Endothelial cell of hepatic sinusoid (primary cell): ENCODE measurements at regions not wholly inside any gene's neighbourhood (a gene's known extent, or its start where the extent isn't known, plus 50 kb on each side); places are given as distances from the start of the nearest gene placed in this dataset.
"Not testable (repeated sequence)": the region's sequence is repeated elsewhere in the genome, so short reads cannot be mapped to it uniquely, and the experiment has no call there.

ENCODE experiments used
- in situ Hi-C: cut with HindIII; loops from 2 replicates; pipeline ENCODE4 v1.10.0; 2017; ENCODE audit warnings: low sequenced_read_pairs

DNA sequence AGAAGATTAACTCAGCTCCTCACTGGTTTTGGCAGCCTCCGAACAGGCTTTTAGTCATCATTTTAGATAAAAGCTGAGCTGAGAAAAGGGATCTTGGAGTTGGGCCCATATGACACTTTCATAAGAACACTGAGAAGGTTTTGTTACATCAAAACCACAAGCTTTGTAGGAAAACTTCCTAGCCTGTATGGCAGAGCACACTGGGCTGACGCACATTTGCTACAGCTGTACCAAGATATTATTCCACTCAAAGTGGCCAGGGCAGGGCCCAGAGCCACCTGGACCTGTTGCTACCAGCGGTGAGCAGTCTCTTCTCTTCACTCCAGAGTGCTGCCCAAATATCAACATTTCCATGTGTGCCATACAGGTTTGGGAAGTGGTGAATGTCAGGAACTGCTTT lies 160.5 kb upstream of the CCDC54 start:
- in situ Hi-C loops = loop anchor here (10.0 kb wide), 1 partner anchor 528 kb away; no protein-coding TSS in a partner anchor

DNA sequence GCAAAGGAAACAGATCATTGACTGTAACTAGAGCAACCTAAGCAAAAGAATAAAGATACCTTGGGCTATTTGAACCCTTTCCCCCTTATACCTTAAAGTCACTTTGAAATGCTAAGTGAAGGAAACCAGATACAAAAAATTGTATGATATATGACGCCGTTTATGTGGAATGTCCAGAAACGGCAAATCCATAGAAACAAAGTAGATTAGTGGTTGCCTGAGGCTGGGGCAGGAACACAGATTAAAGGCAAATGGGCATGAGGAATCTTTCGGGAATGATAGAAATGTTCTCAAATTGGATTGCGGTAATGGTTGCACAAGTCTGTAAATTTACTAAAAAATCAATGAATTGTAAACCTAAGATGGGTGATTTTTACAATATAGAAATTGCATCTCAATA lies 160.1 kb upstream of the CCDC54 start:
- in situ Hi-C loops = loop anchor here (10.0 kb wide), 1 partner anchor 528 kb away; no protein-coding TSS in a partner anchor

DNA sequence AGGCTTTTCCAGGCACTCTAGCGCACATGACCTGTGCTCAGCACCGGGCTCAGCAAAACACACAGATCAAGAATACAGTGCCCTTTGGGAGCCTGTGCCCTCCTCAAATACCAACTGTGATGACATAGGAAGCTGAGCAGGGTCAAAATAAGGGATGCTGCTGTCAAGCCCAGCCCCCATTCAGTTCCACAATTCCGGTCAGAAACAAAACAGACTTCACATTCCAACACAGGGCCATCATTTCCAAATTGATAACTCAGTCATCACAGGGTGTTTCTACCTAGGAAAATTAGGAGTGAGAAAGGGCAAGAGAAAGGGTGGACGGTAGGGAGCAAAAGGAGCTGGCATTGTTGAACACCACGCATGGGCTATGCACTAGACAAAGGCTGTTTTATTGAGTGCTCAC lies 158.4 kb upstream of the CCDC54 start:
- in situ Hi-C loops = loop anchor here (10.0 kb wide), 1 partner anchor 526 kb away; no protein-coding TSS in a partner anchor

DNA sequence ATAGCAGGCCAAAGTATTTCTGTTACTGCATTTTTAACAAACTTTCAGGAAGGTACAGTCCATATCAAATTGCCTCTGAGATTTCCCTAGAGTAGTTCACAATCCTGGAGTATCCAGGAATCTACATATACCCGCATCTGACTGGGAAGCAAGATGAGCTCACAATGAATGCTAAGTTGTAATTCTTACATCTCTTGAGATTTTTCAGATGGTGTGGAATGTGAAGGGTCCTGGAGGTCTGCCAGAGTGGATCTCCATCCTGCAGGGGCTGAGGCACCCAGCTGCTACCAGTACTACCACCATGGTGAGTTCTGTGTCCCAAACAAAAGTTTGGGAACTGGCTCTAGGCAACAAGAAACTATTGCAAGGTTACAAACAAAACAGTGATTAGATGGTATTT lies 156.7 kb upstream of the CCDC54 start:
- in situ Hi-C loops = no loop called here

DNA sequence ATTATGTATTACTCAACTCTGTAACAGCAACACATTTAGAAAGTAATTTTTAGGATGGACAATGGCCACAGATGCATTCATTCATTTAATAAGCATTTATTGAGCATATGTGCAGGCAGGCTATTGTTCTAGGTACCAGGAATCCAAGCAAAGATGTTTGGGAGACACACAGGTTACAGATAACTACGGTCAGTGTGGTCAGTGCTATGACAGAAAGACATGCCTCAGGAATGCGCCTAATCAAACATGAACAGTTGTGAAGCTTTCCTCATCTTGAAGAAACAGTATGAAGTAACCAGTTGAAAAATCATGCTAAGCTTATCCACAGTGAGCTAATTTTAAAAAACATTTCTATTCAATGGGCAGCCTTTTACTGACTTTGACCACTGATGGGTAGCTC lies 155.4 kb upstream of the CCDC54 start:
- in situ Hi-C loops = no loop called here

DNA sequence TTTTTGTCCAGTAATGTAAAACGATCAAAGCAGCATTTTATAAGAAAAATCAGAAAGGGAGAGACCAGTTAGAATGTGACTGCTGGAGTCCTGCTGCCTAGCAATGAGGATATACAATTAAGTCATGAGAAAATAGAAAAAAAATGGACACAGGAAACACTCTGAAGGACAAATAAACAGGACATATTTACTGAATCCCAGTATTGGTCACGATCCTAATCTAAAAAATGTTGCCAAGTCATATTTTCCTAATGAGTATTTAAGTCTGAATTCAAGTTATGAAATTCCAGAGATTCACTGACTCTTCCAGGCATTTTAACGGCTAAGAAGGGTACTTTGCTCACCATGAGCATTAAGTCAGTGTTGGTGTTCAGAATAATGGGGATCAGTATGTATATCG lies 154.3 kb upstream of the CCDC54 start:
- in situ Hi-C loops = no loop called here

DNA sequence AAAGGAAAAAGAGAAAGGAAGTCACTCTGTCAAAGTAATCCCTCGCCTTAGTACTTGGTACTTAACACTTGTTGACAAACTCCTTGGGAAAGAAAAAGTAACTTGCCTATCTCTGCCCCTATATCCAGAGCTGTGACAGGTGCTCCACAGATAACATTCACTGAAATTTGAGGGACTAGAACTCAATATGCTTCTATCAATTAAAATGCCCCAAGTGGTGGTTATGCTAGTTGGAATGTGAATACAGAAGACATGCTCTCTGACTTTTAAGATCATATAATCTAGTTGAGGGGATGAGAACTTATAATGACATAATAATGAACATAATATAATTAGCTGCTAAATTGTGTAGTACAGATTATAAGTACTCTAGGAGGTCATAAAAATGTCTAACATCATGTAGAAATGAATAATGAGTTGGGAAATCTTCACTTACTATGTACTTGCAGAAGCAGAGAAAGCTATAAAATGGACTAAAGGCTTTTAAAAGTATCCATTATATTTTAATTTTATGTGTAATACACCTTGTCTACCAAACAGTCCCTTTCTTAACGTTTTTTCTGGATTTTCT lies 153.1 kb upstream of the CCDC54 start:
- in situ Hi-C loops = no loop called here

DNA sequence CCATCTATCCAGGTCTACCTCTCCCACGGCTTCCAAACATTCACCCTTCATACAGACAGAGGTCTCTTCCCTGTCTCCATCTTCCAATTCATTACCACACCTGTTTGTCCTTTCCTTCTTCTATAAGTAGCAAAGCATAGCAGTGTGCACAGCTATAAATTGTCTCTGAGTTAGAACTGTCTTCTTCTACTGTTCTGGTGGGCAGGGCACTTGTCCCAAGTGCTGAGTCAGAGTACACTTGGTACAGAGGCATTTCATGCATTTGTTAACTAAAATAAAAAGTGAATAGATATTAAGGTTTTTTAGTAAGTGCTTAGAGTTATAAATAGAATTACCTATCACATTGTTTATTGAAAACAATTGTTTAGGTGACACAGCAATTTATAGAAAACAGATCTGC lies 150.1 kb upstream of the CCDC54 start:
- in situ Hi-C loops = no loop called here

DNA sequence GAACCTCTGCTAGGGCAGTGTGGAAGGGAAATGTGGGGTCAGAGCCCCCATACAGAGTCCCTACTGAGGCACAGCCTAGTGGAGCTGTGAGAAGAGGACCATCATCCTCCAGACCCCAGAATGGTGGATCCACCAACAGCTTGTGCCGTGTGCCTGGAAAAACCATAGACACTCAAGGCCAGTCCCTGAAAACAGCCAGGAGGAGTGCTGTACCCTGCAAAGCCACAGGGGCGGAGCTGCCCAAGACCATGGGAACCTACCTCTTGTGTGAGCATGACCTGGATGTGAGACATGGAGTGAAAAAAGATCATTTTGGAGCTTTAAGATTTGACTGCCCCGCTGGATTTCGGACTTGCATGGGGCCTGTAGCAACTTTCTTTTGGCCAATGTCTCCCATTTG lies 143.4 kb upstream of the CCDC54 start:
- in situ Hi-C loops = not testable (repeated sequence)

DNA sequence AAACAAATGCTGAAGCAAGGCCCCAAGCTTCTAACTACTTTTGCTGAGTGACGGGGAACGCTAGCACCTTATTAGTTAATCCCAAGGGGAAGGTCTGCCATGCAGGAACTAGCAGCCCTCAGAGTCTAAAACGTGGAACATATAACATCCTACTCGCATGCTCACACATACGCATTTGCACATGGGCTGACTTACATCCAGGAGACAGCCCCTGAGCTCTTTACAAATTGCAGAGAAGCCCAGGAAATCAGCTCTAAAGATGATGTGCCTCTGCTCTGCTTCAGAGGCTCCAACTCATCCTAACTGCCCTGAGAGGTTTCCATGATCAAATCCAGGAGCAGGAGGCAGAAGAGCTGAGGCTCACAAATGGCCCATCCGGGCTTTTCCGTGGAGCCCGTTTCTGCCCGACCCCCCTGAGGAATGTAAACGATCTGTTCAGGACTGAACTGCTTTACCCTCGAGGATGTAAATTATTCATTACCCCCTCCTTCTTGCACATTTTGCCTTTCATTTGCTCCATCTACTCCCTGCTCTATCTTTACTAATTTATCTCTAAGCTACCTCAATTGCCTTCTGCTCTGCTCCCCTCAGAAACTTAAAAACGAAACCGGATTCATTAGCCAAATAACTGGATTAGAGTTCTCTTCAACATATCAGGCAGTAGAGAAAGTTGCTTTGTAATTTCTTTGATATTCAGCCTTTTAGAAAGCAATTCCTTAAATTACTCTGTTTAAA lies 141.9 kb upstream of the CCDC54 start:
- in situ Hi-C loops = no loop called here

DNA sequence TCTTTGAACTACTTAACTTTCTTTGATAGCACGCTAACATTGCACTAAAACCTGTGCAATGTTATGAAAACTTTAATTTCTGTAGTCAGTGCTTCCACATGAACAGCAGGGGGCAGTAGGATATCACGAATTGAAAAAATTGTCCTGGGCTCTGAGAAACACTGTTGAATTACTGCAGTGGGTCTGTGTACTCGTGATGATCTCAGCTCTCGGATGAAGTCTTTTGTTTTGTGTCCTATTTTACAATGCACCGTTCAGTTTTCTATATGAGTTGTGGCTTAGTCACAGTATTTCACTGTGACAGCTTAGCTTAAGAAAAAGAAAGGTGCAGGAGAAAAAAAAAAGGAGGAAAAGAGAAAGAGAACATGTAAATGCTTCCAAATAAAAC lies 141.3 kb upstream of the CCDC54 start:
- in situ Hi-C loops = no loop called here

DNA sequence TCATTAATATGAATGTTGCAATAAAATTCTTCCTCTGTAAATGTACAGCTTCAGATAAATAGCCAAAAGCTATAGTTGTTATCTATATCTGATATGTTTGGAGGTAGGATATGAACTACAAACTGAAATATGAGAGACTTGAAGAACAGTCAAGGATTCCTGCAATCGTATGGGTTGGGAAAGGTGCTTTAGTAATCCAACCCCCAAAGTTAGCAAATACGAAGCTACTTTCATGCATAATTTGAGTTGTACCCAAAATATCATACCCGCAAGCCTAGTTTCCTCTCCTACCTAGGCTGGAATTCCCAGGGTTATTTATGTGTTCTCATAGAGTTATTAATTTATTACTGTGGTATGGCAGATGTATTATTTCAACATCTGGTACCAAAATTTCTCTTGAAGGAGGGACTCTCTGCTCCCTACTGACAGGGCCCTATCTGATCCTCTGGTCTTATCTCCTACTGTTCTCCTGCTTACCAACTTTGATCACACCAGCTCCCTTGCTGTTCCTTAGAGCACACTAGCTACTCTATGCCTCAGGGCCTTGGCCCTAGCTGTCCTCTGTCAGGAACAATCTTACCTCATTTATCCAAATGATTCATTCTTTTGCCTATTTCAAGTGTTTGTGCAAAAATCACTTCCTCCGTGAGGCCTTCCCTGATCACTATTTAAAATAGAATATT lies 140.4 kb upstream of the CCDC54 start:
- in situ Hi-C loops = no loop called here

DNA sequence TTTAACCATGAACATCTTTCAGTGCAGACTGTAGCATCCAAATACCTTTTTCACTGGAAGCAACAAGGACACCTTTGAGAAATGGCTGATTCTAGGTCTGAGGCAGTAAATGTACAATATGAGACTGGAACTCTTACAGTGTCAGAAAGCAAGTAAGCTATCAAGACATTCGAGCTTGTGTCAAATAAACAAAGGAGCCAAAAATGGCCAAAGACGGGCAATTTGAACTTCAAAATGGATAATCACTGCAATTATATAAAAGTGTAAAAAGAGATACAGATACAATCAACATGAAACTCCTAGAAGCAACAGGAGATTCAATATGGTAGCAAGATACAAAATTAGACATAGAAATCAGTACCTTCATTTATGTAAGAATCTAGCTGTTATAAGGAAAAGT lies 138.5 kb upstream of the CCDC54 start:
- in situ Hi-C loops = no loop called here

DNA sequence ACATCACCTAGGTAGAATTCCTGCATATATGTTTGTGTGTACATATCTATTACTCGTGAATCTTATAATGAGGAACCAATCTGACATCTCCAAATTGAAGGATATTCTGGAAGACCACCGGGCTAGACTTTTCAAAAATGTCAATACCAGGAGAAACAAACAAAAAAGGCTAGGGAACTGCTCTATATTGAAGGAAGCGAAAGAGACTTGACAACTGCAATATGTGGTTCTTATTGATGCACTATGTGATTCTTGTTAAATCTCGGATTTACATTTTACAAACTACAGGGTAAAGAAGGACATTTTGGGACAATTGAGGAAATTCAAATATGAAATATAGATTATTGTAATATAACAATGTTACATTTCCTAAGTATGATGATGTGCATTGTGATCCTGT lies 137.5 kb upstream of the CCDC54 start:
- in situ Hi-C loops = no loop called here

DNA sequence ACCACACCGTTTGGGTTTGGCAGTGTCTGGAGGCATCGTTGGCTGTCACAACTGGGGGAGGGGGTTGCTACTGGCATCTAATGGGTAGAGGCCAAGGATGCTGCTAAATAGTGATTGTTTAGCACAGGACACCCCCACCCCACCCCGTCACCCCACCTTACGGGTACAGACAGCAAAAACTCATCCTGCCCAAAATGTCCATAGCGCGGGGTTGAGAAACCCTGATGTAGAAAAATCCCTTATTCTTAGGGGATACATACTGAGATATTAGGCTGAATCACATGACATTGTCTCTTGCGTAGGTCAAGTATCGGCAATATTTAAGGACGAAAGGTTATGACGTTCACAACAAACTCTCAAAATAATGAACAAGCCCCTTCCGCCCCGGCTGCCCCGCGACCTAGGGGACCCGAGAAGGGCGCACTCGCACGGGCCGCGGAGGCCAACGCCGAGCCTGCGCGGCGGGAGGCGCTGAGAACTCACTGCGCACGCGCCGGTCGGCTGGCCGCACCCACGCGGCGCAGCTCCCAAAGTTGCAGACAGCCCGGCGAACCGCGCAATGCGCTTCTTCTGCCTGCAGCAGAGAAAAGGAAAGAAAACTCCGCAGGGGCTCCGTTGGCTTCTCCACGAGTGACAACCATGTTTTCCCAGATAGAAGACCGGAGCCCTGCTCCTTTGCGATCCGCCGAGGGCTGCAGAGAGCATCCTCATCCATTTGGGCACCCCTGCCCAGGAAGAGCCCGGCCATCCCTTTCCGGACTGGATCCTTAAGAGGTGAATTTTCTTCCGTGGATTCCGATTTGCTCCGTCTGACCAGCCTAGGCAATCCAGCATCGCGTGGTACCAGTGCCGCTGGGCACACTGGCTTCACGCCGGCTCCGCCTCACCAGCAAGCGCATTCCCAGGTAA lies 136.8 kb upstream of the CCDC54 start:
- in situ Hi-C loops = no loop called here

DNA sequence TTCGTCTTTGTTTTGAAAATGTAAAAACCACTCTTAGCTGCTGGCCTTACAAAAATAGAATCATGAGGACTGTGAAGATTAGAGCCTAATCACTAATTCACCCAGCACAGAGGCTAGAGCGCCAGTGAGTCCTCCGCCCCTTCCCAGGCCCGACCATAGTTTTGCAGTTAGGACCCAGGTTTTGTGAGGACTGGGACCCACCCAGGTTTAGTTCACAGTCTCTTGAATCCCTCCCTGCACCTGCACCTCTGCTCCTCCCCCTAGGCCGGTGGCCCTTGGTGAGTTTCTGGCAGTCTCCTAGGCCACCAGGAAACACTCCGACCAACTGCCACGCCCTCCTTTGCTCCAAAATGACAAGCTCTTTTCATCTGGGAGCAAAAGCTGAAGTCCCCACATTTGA lies 136.0 kb upstream of the CCDC54 start:
- in situ Hi-C loops = no loop called here

DNA sequence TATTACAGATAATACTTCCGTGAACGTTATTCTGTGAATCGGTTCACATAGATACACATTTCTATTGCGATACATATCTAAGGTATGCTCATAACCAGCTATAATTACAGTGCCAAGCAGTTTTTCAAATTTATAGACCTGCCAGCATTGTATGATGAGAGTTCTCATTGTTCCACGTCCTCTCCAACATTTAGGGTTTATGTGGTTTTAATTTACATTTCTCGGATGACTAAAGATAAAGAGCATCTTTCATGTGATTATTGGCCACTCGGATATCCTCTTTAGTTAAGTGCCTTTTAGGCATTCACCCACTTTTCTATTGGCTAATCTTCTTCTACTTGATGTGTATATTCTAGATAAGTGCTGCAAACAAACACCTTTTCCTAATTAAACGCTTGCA lies 134.7 kb upstream of the CCDC54 start:
- in situ Hi-C loops = no loop called here

DNA sequence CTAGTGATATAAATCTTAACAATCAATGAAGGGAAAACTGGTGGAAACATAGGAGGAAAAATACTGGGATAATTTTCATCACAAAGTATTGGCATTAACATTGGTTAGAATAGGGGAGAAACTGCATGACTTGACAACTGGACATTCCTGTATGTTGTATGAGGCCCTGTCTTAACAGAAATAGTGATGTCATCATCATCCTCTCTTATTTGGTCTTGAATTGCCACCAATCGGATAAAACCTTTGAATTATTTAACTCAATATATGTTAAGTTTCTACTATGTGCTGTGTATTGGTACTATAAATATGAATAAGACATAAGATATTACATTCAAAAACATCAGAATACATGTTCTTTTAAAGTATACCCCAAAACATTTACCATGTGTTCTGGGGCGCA lies 130.1 kb upstream of the CCDC54 start:
- in situ Hi-C loops = no loop called here

DNA sequence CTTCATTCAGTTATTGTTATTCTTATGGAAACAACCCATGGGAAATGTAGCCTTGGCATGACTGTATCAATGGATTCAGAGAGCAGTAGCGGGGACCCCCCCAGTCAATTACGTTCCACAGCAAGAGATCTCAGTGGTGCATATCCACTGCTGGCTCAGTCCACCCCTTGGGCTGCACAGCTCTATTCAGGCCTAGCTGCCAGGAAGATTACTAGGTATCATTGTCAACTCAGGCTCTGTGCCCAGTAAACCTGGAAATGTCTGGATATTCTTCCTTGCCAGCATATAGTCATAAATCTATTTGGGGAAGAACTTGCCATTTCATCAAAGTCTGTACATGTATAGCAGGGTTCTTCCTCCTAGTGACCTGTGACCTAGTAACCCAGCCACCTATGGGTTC lies 128.1 kb upstream of the CCDC54 start:
- in situ Hi-C loops = no loop called here

DNA sequence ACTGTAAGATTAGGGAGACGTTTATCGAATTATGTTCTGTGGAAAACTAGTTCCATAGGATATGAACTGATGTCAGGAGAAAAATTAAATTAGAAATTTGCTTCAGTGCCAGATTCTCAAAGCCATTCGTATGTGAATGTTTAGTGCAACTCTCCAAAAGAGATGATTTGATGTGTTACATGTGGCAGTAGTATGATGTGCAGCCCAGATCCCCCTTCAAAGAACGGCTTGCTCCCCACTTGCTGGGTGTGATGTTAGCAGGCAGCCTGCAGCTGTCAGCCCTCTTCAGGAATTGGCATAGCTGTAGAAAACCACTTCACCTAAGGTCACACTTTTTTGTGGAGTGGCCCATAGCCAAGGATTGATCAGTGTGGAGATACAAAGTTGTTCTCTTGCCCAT lies 127.0 kb upstream of the CCDC54 start:
- in situ Hi-C loops = no loop called here

DNA sequence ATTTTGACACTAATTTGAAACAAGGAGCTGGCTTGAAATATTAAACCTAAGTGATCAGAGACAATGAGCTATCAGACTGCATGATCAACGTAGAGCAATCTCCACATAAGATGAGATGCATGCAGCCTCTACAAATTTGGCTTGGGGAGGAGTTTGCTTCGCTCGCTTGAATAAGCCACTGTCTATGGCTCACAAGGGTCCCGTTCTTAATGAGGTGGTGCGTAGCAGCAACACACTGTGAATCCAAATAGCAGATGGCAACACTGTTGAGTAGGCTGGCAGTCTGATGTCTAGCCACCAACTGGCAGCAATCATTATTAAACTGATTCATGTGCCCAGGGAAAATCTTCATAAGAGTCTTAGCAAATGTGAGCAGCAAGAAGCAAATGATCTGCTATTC lies 125.4 kb upstream of the CCDC54 start:
- in situ Hi-C loops = no loop called here
